Peyer's patch (tissue), 4 donors: ENCODE measurements at regions not wholly inside any gene's neighbourhood (a gene's known extent, or its start where the extent isn't known, plus 50 kb on each side); places are given as distances from the start of the nearest gene placed in this dataset.
"Not testable (repeated sequence)": the region's sequence is repeated elsewhere in the genome, so short reads cannot be mapped to it uniquely, and the experiment has no call there.

ENCODE experiments used
- DNase-seq, 3 donors: peaks; one replicate each; pipeline ENCODE4 v3.0.0-alpha.2; 2017 to 2019
- H3K27ac ChIP-seq, 4 donors: fragments of 200-600 bp; sonication (generic); one replicate each; pipeline ENCODE4 v1.5.1; 2016 to 2019
- H3K27me3 ChIP-seq, 2 donors: fragments of 200-600 bp; sonication (generic); one replicate each; pipeline ENCODE4 v1.5.1; 2019
- H3K36me3 ChIP-seq, 3 donors: fragments of 200-600 bp; sonication (generic); one replicate each; pipeline ENCODE4 v1.5.1; 2016 to 2019
- H3K4me1 ChIP-seq, 4 donors: fragments of 200-600 bp; sonication (generic); one replicate each; pipeline ENCODE4 v1.5.1; 2016 to 2019
- H3K4me3 ChIP-seq, 4 donors: fragments of 200-600 bp; sonication (generic); 1 replicate in 3 of 4; 2 replicates in 1 of 4; pipeline ENCODE4 v1.5.1; 2016 to 2019; ENCODE audit warnings: mild to moderate bottlenecking in 1 of 4
- H3K9me3 ChIP-seq, 4 donors: fragments of 200-600 bp; sonication (generic); one replicate each; pipeline ENCODE4 v1.5.1; 2016 to 2019; ENCODE audit warnings: mild to moderate bottlenecking in 1 of 4
- CTCF ChIP-seq, 6 experiments: fragments of 450-650 bp in 4 of 6; fragments of 200-600 bp in 2 of 6; sonication (generic) in 1 of 6; IDR thresholded peaks; one replicate each; pipeline ENCODE4 v1.5.1; 2017 to 2019; ENCODE audit warnings: antibody characterized with exemption in 6 of 6, mild to moderate bottlenecking in 3 of 6, moderate library complexity in 1 of 6
- POLR2A ChIP-seq, 2 donors: fragments of 450-650 bp; IDR thresholded peaks; one replicate each; pipeline ENCODE4 v1.5.1; 2017; ENCODE audit warnings: antibody characterized with exemption in 2 of 2, mild to moderate bottlenecking in 2 of 2, moderate library complexity in 2 of 2

GRCh38 chr6:991192-991591 is 298.3 kb upstream of the EXOC2 start:
- H3K4me1 ChIP-seq = no peaks in the 10 kb centered on the region
- no peak overlapping the region for H3K27ac ChIP-seq
- no peaks in the 10 kb centered on the region for H3K36me3 ChIP-seq
- no peaks in the 10 kb centered on the region for H3K27me3 ChIP-seq
- DNase-seq = no peak
- TF ChIP-seq CTCF (IDR thresholded peaks at IDR 0.05) = no peak
- no peak for TF ChIP-seq POLR2A (IDR thresholded peaks at IDR 0.05)
- no peaks in the 10 kb centered on the region for H3K9me3 ChIP-seq
- H3K4me3 ChIP-seq = no peak overlapping the region

DNA sequence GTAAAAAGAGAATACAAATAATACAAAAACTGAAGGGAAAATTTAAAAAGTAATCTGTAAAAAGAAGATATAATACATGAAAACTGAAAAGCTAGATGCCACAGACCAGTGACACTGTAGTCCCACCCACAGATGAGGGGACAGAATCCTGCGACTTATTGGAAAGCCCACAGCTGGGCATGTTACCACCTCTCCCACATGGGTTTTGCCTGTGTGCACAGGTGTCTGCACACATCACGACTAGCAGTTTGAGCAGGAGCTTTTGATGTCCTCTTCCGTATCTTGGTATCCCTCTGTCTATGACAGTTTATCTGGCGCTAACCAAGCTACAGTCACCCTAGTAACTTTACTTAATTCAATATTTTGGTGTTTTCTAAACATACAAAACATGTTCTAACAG is 291.1 kb upstream of the EXOC2 start:
- Histone ChIP-seq H3K4me1 (no peaks in the 10 kb centered on the region), H3K27me3 (no peaks in the 10 kb centered on the region), H3K36me3 (no peaks in the 10 kb centered on the region), H3K9me3 (no peaks in the 10 kb centered on the region), H3K27ac (no peak overlapping the region), H3K4me3 (no peak overlapping the region)
- TF ChIP-seq POLR2A (IDR thresholded peaks at IDR 0.05) (no peak), CTCF (IDR thresholded peaks at IDR 0.05) (no peak)
- DNase-seq = no peak

DNA sequence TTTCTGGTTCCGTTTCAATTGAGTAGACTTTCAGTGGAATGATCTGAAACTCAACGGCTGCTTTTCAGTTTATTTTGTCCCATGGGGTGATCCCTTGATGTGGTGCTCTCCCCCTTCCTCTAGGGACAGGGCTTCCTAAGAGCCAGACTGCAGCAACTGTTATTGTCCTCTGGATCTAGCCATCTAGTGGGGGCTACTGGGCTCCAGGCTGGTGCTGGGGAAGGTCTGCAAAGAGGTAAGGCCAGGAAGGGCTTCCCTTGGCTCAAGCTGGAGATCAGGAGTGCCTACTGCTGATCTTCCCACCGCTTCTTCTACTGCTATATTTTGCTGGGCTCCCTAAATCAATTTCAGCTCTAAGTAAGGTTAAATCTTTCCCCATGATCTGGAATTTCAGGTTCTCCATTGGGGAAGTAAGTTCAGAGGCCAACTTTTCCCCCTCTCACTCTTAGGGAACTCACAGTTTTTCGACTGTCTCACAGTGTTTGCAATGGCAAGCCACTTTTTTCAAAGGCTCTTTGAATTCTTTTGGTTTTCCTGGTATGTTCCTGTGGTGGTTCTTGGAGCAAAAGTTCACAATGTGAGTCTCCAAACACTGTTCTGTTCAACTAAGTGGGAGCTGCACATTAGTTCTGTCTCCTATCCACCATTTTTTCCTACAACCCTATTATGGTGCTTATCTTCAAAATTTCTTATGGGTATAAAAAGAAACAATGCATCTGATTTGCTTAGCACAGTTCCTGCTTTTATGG is 286.2 kb upstream of the EXOC2 start:
- DNase-seq = no peak
- Histone ChIP-seq H3K9me3 (peaks cover 0 to 12% (median 0%) of the 10 kb centered on the region in 4 donors), H3K27ac (no peak overlapping the region), H3K36me3 (no peaks in the 10 kb centered on the region), H3K27me3 (no peaks in the 10 kb centered on the region), H3K4me3 (no peak overlapping the region), H3K4me1 (no peaks in the 10 kb centered on the region)
- TF ChIP-seq POLR2A (IDR thresholded peaks at IDR 0.05) (no peak), CTCF (IDR thresholded peaks at IDR 0.05) (no peak)

GRCh38 chr6:977226-977625 is 284.3 kb upstream of the EXOC2 start:
- H3K27ac ChIP-seq, H3K36me3 ChIP-seq, H3K4me1 ChIP-seq, H3K27me3 ChIP-seq, DNase-seq, H3K4me3 ChIP-seq: not testable (repeated sequence)
- H3K9me3 ChIP-seq = peaks cover 0 to 12% (median 0%) of the 10 kb centered on the region in 4 donors

DNA sequence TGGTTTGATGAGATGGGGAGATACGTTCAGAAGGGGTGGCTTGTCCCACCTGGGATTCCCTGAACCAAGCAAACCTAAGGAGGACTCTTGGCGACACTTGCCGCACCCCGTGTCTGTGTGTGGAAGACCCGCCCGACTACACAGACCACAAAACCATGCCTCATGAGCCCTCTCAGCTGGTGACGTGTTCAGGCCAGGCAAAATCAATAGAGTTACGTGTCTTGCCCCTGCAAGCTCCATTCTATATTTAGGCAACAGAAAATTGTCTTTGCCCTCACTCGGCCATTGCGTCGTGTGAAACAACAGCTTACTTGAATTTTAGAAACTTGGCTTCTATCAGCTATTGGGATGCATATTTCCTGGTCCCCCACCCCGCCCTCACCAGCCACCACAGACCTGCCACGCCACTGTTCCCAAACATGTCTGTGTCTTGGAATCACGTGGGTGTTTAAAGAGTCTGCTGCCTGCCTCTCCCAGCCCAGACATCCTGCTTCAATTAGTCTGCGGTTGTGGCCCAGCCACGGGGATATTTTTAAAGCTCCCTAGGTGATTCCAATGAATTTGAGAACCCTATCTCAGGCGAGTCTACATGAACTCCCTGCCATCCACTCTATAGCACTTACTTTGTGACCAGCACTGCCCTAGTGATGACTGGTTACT is 279.2 kb upstream of the EXOC2 start:
- no peaks in the 10 kb centered on the region for H3K4me1 ChIP-seq
- H3K36me3 ChIP-seq = no peaks in the 10 kb centered on the region
- DNase-seq = no peak
- no peak for TF ChIP-seq CTCF (IDR thresholded peaks at IDR 0.05)
- no peak for TF ChIP-seq POLR2A (IDR thresholded peaks at IDR 0.05)
- peaks cover 0 to 12% (median 0%) of the 10 kb centered on the region in 4 donors for H3K9me3 ChIP-seq
- no peaks in the 10 kb centered on the region for H3K27me3 ChIP-seq
- H3K4me3 ChIP-seq = no peak overlapping the region
- no peak overlapping the region for H3K27ac ChIP-seq

DNA sequence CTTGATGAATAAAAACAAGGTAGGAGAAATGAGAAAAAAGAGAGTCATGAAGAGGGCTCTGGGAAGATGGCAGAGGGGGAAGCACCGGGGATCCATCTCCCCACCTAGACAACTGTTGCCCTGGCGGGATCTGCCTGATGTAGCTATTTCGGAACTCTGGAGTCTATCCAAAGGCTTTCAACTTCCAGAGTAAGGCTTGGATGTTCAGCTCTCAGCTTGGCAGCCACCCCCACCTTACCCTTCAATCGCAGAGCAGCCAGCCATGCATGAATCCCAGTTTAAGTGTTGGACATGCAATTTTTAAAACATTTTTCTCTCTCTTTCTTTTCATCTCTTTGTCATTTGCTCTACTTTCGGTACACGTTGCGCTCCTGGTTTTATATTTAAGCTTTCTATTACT is 275.9 kb upstream of the EXOC2 start:
- Histone ChIP-seq H3K27ac (no peak overlapping the region), H3K4me1 (no peaks in the 10 kb centered on the region), H3K36me3 (no peaks in the 10 kb centered on the region), H3K4me3 (no peak overlapping the region), H3K9me3 (no peaks in the 10 kb centered on the region), H3K27me3 (no peaks in the 10 kb centered on the region)
- no peak for DNase-seq
- no peak for TF ChIP-seq POLR2A (IDR thresholded peaks at IDR 0.05)
- TF ChIP-seq CTCF (IDR thresholded peaks at IDR 0.05) = no peak
